Tibial artery (tissue), 4 donors: ENCODE measurements at regions not wholly inside any gene's neighbourhood (a gene's known extent, or its start where the extent isn't known, plus 50 kb on each side); places are given as distances from the start of the nearest gene placed in this dataset.
"Not testable (repeated sequence)": the region's sequence is repeated elsewhere in the genome, so short reads cannot be mapped to it uniquely, and the experiment has no call there.

Experiments used
- DNase-seq, 2 donors: peaks; one replicate each; pipeline ENCODE4 v3.0.0-alpha.2; 2019
- H3K27ac ChIP-seq, 2 donors: fragments of 200-600 bp; sonication (generic) in 1 of 2; 1 replicate in 1 of 2; 2 replicates in 1 of 2; pipeline ENCODE4 v1.5.1; 2018 to 2019; ENCODE audit warnings: mild to moderate bottlenecking in 1 of 2
- H3K27me3 ChIP-seq, 2 donors: fragments of 200-600 bp; sonication (generic) in 1 of 2; one replicate each; pipeline versions ENCODE4 v1.5.1 to v1.6.0; 2016 to 2019
- H3K36me3 ChIP-seq, 3 donors: fragments of 200-600 bp; sonication (generic) in 2 of 3; one replicate each; pipeline ENCODE4 v1.5.1; 2016 to 2019; ENCODE audit warnings: mild to moderate bottlenecking in 2 of 3
- H3K4me1 ChIP-seq, 4 donors: fragments of 200-600 bp; sonication (generic) in 2 of 4; 1 replicate in 3 of 4; 2 replicates in 1 of 4; pipeline ENCODE4 v1.5.1; 2016 to 2019
- H3K4me3 ChIP-seq, 2 donors: fragments of 200-600 bp; sonication (generic) in 1 of 2; 1 replicate in 1 of 2; 2 replicates in 1 of 2; pipeline ENCODE4 v1.5.1; 2018 to 2019; ENCODE audit warnings: mild to moderate bottlenecking in 2 of 2
- H3K9me3 ChIP-seq, 3 donors: fragments of 200-600 bp; sonication (generic) in 1 of 3; one replicate each; pipeline ENCODE4 v1.5.1; 2016 to 2019
- CTCF ChIP-seq, 2 experiments: fragments of 200-600 bp in 1 of 2; fragments of 450-650 bp in 1 of 2; IDR thresholded peaks; one replicate each; pipeline ENCODE4 v1.5.1; 2017 to 2019; ENCODE audit warnings: antibody characterized with exemption in 2 of 2, mild to moderate bottlenecking in 1 of 2, moderate library complexity in 1 of 2
- intact Hi-C: fragments of 100-400 bp; cut with DNase I; formaldehyde crosslinking; loops from one replicate; pipeline ENCODE4 v1.15.0; 2023; ENCODE audit warnings: low total_unique reads

DNA sequence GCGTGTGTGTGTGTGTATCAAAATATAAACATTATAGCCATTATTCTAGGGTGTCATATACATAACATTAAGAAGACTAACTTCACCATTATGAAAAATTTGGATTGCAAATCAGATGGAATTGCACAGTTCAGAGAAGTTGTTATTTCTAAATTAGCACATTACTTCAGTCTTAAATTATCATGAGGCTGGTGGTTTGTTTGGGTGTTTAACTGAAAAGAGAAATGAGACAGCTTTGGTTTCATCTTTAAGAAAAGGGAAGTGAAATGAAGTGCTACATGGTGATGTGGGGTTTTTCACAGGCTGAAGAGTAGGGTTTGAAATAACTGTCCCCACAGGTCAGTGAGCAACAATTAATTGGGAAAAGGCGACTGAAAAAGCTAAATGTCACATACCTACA lies 161.2 kb upstream of the XIRP2 start:
- H3K36me3 ChIP-seq, result no peaks in the 10 kb centered on the region
- no peak for TF ChIP-seq CTCF (IDR thresholded peaks at IDR 0.05)
- H3K4me3 ChIP-seq, result no peak overlapping the region
- no peaks in the 10 kb centered on the region for H3K4me1 ChIP-seq
- DNase-seq, result no peak
- no peaks in the 10 kb centered on the region for H3K27me3 ChIP-seq
- no peaks in the 10 kb centered on the region for H3K9me3 ChIP-seq
- intact Hi-C loops, result no loop called here
- no peak overlapping the region for H3K27ac ChIP-seq

DNA sequence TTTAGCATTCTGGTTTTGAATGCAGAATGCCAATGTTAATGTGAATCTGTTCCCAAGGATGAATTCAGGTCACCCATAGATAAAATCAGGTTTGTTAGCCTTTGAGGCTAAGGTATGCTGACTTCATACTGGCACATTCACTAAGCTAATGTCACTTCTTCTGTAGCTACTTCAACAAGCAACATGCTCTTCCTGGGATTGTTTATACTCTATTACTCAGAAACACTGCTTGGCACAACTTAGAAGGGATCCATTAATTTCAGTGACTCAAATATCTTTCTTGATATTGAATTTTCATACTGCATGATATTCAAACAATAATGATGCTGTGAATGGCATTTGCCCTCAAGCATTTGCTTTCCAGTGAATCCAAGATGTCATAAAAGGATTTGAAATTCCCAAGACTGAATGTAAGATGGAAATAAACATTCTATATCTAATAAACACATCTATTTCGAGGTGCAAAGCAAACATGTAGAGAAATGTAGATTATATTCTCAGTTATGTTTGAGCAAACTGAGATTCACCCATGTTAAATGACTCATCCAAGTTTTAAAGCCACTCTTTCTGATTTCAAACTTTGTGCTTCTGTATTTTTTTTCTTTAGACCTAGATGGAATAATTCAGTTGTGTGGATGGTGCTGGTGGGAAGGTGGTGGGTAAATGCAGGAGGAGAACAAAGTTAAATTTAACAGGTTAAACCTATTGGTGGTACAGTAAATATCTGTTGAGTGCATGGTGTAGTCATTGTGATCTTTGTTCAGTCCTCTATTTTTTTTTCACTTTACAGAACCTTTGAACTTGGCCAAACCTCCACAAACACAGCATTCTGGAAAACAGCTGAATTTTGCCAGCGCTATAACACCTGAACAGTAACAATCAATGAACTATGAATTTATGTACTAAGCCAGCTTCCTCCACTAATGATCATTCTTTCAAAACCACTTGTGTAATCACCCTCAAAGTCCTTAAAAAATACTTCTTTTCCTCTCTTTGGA lies 162.1 kb upstream of the XIRP2 start:
- no peak overlapping the region for H3K27ac ChIP-seq
- DNase-seq, result no peak
- H3K27me3 ChIP-seq, result no peaks in the 10 kb centered on the region
- TF ChIP-seq CTCF (IDR thresholded peaks at IDR 0.05), result no peak
- H3K4me3 ChIP-seq, result no peak overlapping the region
- no peaks in the 10 kb centered on the region for H3K4me1 ChIP-seq
- H3K36me3 ChIP-seq, result no peaks in the 10 kb centered on the region
- intact Hi-C loops, result no loop called here
- H3K9me3 ChIP-seq, result no peaks in the 10 kb centered on the region

GRCh38 chr2:166716968-166717367 lies 171.3 kb upstream of the XIRP2 start:
- H3K36me3 ChIP-seq, result no peaks in the 10 kb centered on the region
- H3K4me3 ChIP-seq, result no peak overlapping the region
- no peaks in the 10 kb centered on the region for H3K27me3 ChIP-seq
- no peak overlapping the region for H3K27ac ChIP-seq
- intact Hi-C loops, result no loop called here
- no peaks in the 10 kb centered on the region for H3K9me3 ChIP-seq
- no peaks in the 10 kb centered on the region for H3K4me1 ChIP-seq
- TF ChIP-seq CTCF (IDR thresholded peaks at IDR 0.05), result no peak
- no peak for DNase-seq

GRCh38 chr2:166700079-166700478 lies 188.2 kb upstream of the XIRP2 start:
- no peaks in the 10 kb centered on the region for H3K4me1 ChIP-seq
- H3K27me3 ChIP-seq, result no peaks in the 10 kb centered on the region
- TF ChIP-seq CTCF (IDR thresholded peaks at IDR 0.05), result peak in 1 of 2 experiments; percentile 27
- intact Hi-C loops, result no loop called here
- no peak overlapping the region for H3K27ac ChIP-seq
- DNase-seq, result no peak
- H3K9me3 ChIP-seq, result no peaks in the 10 kb centered on the region
- H3K4me3 ChIP-seq, result no peak overlapping the region
- no peaks in the 10 kb centered on the region for H3K36me3 ChIP-seq

GRCh38 chr2:166695154-166695553 lies 193.1 kb upstream of the XIRP2 start:
- DNase-seq, result no peak
- Histone ChIP-seq H3K4me1 (no peaks in the 10 kb centered on the region), H3K27ac (no peak overlapping the region), H3K36me3 (no peaks in the 10 kb centered on the region), H3K27me3 (no peaks in the 10 kb centered on the region), H3K4me3 (no peak overlapping the region), H3K9me3 (no peaks in the 10 kb centered on the region)
- intact Hi-C loops, result no loop called here
- no peak for TF ChIP-seq CTCF (IDR thresholded peaks at IDR 0.05)

GRCh38 chr2:166686057-166686456 lies 192.0 kb upstream of the SCN7A start:
- H3K36me3 ChIP-seq, H3K4me3 ChIP-seq, intact Hi-C loops, H3K9me3 ChIP-seq, H3K27ac ChIP-seq, H3K4me1 ChIP-seq, DNase-seq, H3K27me3 ChIP-seq: not testable (repeated sequence)
